ENCODE measurements at regions not wholly inside any gene's neighbourhood (a gene's known extent, or its start where the extent isn't known, plus 50 kb on each side); places are given as distances from the start of the nearest gene placed in this dataset.

DNA sequence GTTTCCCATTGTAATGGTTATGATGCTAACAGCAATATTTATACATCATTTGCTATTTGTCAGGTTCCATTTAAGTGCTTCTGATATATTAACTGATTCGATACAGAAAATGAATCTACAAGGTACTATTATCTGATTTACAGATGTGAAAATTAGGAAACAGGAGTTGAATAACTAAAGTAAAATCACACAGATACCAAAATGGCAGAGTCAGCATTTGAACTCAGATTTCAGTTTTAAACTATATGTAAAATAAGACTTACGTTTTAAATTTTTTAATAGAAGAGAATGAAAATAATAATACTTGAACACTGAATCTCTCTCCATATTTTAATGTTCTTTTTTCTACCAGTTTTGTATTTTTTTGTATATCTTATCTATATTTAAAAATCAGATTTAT, 313.2 kb downstream of the MDFIC start:
- no peaks in the 10 kb centered on the region for H3K9me2 ChIP-seq (replicated peaks; ENCODE audit: insufficient read depth, low read length)
- no peak overlapping the region for H3K4me2 ChIP-seq (ENCODE audit: low read depth, low read length)
- no peak overlapping the region for H2AFZ ChIP-seq (ENCODE audit: low read length)
- H3K4me1 ChIP-seq (ENCODE audit: low read length): peaks cover 2% of the 10 kb centered on the region; the same call in 1 of the 2 replicates
- no peak overlapping the region for H3K4me3 ChIP-seq (ENCODE audit: low read length)
- no peak for TF ChIP-seq EZH2phosphoT487 (IDR thresholded peaks at IDR 0.05; ENCODE audit: low read length)
- TF ChIP-seq, protein P1, sequence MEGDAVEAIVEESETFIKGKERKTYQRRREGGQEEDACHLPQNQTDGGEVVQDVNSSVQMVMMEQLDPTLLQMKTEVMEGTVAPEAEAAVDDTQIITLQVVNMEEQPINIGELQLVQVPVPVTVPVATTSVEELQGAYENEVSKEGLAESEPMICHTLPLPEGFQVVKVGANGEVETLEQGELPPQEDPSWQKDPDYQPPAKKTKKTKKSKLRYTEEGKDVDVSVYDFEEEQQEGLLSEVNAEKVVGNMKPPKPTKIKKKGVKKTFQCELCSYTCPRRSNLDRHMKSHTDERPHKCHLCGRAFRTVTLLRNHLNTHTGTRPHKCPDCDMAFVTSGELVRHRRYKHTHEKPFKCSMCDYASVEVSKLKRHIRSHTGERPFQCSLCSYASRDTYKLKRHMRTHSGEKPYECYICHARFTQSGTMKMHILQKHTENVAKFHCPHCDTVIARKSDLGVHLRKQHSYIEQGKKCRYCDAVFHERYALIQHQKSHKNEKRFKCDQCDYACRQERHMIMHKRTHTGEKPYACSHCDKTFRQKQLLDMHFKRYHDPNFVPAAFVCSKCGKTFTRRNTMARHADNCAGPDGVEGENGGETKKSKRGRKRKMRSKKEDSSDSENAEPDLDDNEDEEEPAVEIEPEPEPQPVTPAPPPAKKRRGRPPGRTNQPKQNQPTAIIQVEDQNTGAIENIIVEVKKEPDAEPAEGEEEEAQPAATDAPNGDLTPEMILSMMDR (IDR thresholded peaks at IDR 0.05; ENCODE audit: low read length): no peak
- no peak for TF ChIP-seq EZH2 (optimal IDR thresholded peaks at IDR 0.05; ENCODE audit: low read depth, low read length)
- no peaks in the 10 kb centered on the region for H3F3A ChIP-seq (ENCODE audit: insufficient read depth, low read length)
- H3K9ac ChIP-seq (ENCODE audit: low read length): no peak overlapping the region
- no peaks in the 10 kb centered on the region for H3K79me2 ChIP-seq (ENCODE audit: low read length)
- H3K27me3 ChIP-seq (replicated peaks; ENCODE audit: insufficient read depth, low read length): no peaks in the 10 kb centered on the region
- no peaks in the 10 kb centered on the region for H4K20me1 ChIP-seq (ENCODE audit: insufficient read depth, low read length)
- no peak for DNase-seq
- no peaks in the 10 kb centered on the region for H3K36me3 ChIP-seq (replicated peaks; ENCODE audit: insufficient read depth, low read length)
- H3K9me3 ChIP-seq (replicated peaks; ENCODE audit: insufficient read depth, low read length): no peaks in the 10 kb centered on the region
- H3K27ac ChIP-seq (ENCODE audit: low read length): no peak overlapping the region

DNA sequence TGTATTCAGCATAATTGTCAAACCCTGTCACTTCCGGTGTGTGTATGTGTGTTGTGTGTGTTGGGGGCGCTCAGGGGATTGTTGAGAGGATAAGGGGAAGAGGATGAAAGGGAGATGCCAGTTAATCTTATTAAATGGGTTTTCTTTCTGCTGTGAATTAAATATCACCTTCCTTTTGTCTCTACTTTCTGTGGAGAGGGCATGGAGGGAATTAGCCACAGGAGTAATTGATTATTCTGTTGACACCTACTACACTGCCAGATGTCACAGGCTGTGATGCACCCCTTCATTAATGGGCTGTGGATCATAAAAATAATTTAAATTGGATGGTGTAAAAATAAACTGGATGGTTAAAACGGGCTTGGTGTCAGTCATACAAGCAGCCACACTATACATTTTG, 311.9 kb downstream of the MDFIC start:
- H3K79me2 ChIP-seq (ENCODE audit: low read length): no peaks in the 10 kb centered on the region
- no peak overlapping the region for H3K4me2 ChIP-seq (ENCODE audit: low read depth, low read length)
- H3K36me3 ChIP-seq (replicated peaks; ENCODE audit: insufficient read depth, low read length): no peaks in the 10 kb centered on the region
- no peaks in the 10 kb centered on the region for H4K20me1 ChIP-seq (ENCODE audit: insufficient read depth, low read length)
- no peak overlapping the region for H3K9ac ChIP-seq (ENCODE audit: low read length)
- H3K9me3 ChIP-seq (replicated peaks; ENCODE audit: insufficient read depth, low read length): no peaks in the 10 kb centered on the region
- no peaks in the 10 kb centered on the region for H3F3A ChIP-seq (ENCODE audit: insufficient read depth, low read length)
- DNase-seq: no peak
- peaks cover 10% of the 10 kb centered on the region for H3K4me1 ChIP-seq (ENCODE audit: low read length)
- no peak for TF ChIP-seq EZH2phosphoT487 (IDR thresholded peaks at IDR 0.05; ENCODE audit: low read length)
- no peak for TF ChIP-seq EZH2 (optimal IDR thresholded peaks at IDR 0.05; ENCODE audit: low read depth, low read length)
- TF ChIP-seq, protein P1 (IDR thresholded peaks at IDR 0.05; ENCODE audit: low read length): no peak
- no peak overlapping the region for H3K27ac ChIP-seq (ENCODE audit: low read length)
- no peaks in the 10 kb centered on the region for H3K9me2 ChIP-seq (replicated peaks; ENCODE audit: insufficient read depth, low read length)
- no peaks in the 10 kb centered on the region for H3K27me3 ChIP-seq (replicated peaks; ENCODE audit: insufficient read depth, low read length)
- H3K4me3 ChIP-seq (ENCODE audit: low read length): no peak overlapping the region
- H2AFZ ChIP-seq (ENCODE audit: low read length): no peak overlapping the region

DNA sequence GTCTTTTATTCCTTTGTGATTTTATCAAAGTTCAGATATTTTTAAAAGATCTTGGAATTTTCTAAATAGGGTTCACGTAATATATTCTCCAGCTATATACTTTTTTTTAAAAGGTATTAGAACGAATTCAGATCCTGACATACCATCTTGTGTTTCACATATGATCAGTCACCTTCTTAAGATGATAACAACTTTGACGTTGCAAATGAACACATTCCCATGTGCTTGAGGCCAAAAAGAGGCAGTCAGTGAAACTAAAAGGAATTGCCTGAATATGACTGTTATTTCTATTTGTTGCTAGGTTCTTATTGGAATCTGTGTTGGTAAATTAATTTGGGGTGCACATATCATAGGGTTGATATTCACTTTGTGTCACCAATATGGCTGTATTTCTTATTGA, 310.1 kb downstream of the MDFIC start:
- no peaks in the 10 kb centered on the region for H3K9me2 ChIP-seq (replicated peaks; ENCODE audit: insufficient read depth, low read length)
- no peaks in the 10 kb centered on the region for H4K20me1 ChIP-seq (ENCODE audit: insufficient read depth, low read length)
- H3K9me3 ChIP-seq (replicated peaks; ENCODE audit: insufficient read depth, low read length): no peaks in the 10 kb centered on the region
- H3F3A ChIP-seq (ENCODE audit: insufficient read depth, low read length): no peaks in the 10 kb centered on the region
- no peak for TF ChIP-seq EZH2 (optimal IDR thresholded peaks at IDR 0.05; ENCODE audit: low read depth, low read length)
- TF ChIP-seq, protein P1 (IDR thresholded peaks at IDR 0.05; ENCODE audit: low read length): no peak
- no peak for TF ChIP-seq EZH2phosphoT487 (IDR thresholded peaks at IDR 0.05; ENCODE audit: low read length)
- no peak overlapping the region for H3K4me3 ChIP-seq (ENCODE audit: low read length)
- H3K9ac ChIP-seq (ENCODE audit: low read length): no peak overlapping the region
- peaks cover 10% of the 10 kb centered on the region for H3K4me1 ChIP-seq (ENCODE audit: low read length)
- DNase-seq: no peak
- H3K79me2 ChIP-seq (ENCODE audit: low read length): no peaks in the 10 kb centered on the region
- H3K27me3 ChIP-seq (replicated peaks; ENCODE audit: insufficient read depth, low read length): no peaks in the 10 kb centered on the region
- H3K36me3 ChIP-seq (replicated peaks; ENCODE audit: insufficient read depth, low read length): no peaks in the 10 kb centered on the region
- no peak overlapping the region for H3K27ac ChIP-seq (ENCODE audit: low read length)
- H2AFZ ChIP-seq (ENCODE audit: low read length): no peak overlapping the region
- H3K4me2 ChIP-seq (ENCODE audit: low read depth, low read length): no peak overlapping the region
